ENCODE measurements at regions not wholly inside any gene's neighbourhood (a gene's known extent, or its start where the extent isn't known, plus 50 kb on each side); places are given as distances from the start of the nearest gene placed in this dataset.

- no peak overlapping the region for H3K27ac ChIP-seq
- TF ChIP-seq, protein P1, sequence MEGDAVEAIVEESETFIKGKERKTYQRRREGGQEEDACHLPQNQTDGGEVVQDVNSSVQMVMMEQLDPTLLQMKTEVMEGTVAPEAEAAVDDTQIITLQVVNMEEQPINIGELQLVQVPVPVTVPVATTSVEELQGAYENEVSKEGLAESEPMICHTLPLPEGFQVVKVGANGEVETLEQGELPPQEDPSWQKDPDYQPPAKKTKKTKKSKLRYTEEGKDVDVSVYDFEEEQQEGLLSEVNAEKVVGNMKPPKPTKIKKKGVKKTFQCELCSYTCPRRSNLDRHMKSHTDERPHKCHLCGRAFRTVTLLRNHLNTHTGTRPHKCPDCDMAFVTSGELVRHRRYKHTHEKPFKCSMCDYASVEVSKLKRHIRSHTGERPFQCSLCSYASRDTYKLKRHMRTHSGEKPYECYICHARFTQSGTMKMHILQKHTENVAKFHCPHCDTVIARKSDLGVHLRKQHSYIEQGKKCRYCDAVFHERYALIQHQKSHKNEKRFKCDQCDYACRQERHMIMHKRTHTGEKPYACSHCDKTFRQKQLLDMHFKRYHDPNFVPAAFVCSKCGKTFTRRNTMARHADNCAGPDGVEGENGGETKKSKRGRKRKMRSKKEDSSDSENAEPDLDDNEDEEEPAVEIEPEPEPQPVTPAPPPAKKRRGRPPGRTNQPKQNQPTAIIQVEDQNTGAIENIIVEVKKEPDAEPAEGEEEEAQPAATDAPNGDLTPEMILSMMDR (IDR thresholded peaks at IDR 0.05): no peak
- TF ChIP-seq ZFX (IDR thresholded peaks at IDR 0.05; ENCODE audit: borderline replicate concordance): no peak
Measured at GRCh38 chr10:78912361-78913218, 156.2 kb upstream of the ZMIZ1 start.

DNA sequence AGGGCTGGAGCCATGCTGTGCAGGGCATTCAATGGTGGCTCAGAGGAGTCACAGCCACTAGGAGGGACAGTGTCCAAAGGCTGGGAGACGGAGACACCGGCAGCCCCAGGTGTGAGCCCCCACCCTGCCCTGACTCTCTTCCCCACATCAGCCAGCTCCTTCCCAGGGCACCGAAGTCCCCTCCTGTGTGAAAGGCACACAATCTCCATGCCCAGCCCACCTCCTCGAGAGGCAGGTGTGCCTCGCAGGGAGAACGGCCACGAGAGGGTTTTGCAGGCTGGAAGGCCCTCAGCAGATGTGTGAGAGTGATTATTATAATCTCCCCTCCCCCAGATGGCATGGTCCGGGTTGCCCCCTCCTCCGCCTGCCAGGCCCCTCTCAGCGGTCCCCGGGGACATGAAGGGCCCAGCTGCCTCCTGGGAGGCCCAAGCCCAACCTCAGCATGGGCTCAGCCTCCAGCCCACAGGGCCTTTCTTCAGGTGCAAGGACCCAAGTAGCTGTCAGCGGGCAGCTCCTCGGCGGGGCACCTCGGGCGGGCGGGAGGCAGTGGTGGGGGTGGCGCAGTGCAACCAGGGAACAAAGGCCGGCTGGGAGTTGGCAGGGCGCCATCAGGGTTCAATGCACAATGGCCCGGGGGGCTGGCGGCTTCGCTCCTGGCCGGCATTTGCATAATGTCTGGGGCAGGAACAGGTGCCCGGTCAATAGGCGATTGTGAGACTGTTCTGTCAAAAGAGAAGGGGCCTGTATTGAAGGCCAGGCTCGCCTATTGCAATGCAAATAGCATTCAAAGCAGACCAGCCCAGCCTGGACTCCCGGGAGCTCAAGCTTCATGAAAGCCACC is 155.3 kb upstream of the ZMIZ1 start:
- H3K27ac ChIP-seq: no peak overlapping the region
- no peak for TF ChIP-seq ZFX (IDR thresholded peaks at IDR 0.05; ENCODE audit: borderline replicate concordance)
- TF ChIP-seq, protein P1 (IDR thresholded peaks at IDR 0.05): no peak

- no peak overlapping the region for H3K27ac ChIP-seq
- no peak for TF ChIP-seq ZFX (IDR thresholded peaks at IDR 0.05; ENCODE audit: borderline replicate concordance)
- TF ChIP-seq, protein P1 (IDR thresholded peaks at IDR 0.05): no peak
Measured at GRCh38 chr10:78914060-78914378, 154.7 kb upstream of the ZMIZ1 start.

DNA sequence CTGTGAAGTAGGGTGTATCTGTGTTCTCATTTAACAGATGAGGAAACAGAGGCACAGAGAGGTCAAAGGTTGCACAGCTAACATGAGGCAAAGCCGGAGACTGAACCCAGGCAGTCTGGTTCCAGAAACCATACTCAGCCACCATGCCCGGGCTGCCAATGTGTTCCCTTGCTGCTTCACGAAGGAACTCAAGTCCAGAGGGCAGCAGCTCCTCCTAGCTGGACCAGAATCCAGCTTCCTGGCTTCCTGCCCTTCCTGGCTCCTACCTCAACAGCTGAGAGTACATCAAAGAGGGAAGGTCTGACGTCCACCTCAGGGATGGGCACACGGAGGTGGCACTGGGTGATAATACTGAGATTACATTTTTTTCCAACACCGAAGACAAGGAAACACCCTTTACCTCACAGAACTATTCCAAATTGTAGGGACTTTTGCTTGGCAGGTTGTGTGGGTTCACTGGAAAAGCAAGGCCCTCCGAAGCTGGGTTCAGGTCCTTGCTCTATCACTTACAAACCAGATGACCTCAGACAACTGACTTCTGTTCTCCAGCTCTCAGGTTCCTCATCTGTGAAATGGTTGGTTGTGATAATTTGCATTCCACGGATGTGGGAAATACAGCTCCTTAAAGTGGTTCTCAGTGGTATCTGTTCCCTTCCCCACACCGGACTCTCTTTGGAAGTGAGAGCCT is 154.1 kb upstream of the ZMIZ1 start:
- TF ChIP-seq, protein P1 (IDR thresholded peaks at IDR 0.05): no peak
- no peak for TF ChIP-seq ZFX (IDR thresholded peaks at IDR 0.05; ENCODE audit: borderline replicate concordance)
- no peak overlapping the region for H3K27ac ChIP-seq

GRCh38 chr10:78915190-78915518 is 153.6 kb upstream of the ZMIZ1 start:
- TF ChIP-seq ZFX (IDR thresholded peaks at IDR 0.05; ENCODE audit: borderline replicate concordance): no peak
- TF ChIP-seq, protein P1 (IDR thresholded peaks at IDR 0.05): no peak
- H3K27ac ChIP-seq: no peak overlapping the region

DNA sequence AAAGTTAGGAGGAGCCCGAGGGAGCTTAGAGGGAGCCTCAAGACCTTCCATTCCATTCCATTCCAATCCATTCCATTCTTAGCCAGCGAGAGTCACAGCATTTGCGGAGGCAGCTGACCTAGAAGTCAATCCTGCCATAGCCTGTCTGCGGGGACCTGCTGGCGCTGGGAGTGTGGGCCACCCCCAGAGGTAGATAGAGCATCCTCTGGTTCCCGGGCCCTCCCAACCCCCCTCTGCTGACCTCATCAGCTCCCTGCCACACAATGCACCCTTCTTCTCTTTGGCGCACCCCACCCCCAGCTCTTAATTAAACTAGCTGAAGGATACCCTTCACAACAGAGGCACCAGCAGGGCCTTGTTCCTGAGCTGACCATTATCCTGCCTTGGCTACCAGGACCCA is 152.5 kb upstream of the ZMIZ1 start:
- no peak overlapping the region for H3K27ac ChIP-seq
- TF ChIP-seq ZFX (IDR thresholded peaks at IDR 0.05; ENCODE audit: borderline replicate concordance): no peak
- TF ChIP-seq, protein P1 (IDR thresholded peaks at IDR 0.05): no peak

Data from 22Rv1 (cell line).